CD4-positive, alpha-beta T cell treated with Interferon alpha-2 for 1 hour (primary cell): ENCODE measurements at regions not wholly inside any gene's neighbourhood (a gene's known extent, or its start where the extent isn't known, plus 50 kb on each side); places are given as distances from the start of the nearest gene placed in this dataset.

Experiments used
- DNase-seq, 2 donors: peaks; one replicate each; pipeline ENCODE4 v3.0.0-alpha.2; 2020 to 2022

DNA sequence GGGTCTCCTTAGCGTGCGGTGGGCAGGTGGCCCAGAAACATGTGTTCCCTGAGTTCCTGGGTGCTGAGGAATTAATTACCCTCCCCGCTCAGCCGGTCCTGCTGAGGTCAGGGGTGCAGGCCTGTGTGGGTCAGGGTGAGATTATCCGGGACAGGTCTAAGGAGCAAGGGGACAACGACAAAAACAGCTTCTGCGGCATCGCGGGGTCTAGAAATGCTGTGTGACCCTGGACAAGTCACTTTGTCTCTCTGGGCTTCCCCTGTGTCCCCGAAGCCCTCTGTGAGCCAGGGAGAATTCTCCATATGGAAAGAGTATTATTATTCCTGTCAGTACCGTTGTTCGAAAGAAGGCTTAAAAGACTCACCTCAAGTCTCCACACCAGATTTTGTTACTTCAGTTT lies 186.1 kb downstream of the MN1 start:
- DNase-seq: no peak

- DNase-seq: no peak
These were observed 185.5 kb downstream of the MN1 start for GRCh38 chr22:27616033-27616432.

DNA sequence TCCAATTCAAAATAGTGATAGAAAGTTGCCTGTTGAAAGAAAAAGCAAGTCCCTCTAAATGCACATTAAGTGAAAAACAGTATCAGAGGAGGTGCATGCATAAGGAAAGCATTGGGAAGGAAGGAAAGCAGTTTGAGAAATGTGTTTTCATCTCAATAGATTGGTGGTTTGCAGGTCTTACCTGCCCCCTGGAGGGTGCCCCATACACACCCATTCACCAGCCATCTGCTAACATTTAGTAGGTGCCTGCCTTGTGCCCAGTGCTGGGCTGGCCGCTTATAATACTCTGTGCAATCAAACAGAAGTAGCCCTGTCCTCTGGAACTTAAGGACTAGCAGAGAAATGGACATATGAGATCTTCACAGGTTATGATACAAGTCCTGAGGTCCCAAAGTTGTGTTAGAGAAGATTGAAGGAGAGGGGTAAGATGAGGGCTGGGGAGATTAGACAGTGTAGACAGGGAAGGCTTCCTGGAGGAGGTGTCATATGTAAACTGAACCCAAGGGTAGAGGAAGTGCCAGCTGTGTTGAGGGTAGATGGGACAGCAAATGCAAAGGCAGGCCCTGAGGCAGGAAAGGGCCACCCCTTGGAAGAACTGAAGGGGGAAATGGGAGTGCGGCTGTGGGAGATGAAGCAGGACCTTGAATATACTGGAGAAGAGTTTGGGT lies 184.2 kb downstream of the MN1 start:
- no peak for DNase-seq

DNA sequence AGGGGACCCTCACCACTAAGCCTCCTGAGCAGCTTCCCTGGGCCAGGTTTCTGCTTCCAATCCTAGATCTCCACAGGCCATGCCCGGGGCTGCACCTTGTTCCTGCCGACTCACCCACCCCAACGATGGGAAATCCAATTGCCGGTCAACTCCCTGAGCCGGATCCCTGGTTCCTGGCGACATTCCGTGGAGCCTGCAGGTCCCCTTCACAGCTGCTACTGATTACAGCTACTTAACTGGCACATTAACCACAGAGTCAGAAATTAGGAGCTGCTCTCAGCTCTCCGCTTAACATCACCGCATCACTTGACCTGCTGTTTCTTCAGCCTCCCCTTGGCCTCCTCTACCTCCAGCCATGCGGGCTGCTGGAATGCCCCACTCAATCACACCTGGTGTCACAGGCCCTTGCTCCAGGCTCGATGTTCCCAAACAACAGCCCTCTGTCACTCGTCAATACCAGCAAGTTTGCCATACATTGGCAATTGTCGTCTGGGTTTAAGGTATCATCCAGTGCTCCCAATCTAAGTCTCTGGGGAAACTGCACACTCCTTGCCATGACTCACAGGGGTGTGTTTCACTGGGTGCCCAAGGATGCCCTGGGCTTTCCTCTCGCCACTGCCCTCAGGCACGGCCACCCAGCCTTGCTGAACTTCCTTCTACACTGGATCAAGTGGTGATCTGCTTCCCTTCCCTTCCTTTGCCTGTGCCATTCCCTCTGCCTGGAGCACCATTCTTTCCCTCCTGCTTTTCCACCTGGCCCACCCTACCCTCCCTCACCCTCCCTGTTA lies 181.0 kb downstream of the MN1 start:
- no peak for DNase-seq

DNA sequence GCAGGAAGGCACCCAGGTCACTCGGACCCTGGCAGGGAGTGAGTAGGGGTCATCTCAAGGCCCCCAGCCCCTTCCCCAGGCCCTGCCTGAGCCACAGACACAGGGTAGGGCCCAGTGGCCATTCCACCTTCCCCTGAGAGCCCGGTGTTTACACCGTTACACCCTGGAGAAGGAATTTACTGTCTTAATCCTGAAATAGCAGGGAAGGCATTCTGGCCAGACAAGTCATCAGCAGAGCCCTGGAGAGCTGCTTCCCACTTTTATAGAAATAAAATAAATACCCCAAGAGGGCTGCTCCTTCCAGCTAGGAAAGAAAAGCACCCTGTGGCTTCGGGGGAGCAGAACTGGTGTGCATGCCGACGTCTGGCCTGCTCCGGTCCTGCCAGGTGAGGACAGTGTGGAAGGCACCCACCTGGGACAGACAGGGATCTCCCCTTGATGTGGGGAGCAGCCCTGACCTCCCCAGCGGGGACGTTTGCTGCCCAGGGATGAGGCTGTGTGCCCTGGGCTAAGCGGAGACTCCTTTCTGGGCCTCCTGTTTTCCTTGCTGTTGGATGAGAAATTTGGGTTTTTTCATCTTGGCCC lies 180.0 kb downstream of the MN1 start:
- DNase-seq: no peak

GRCh38 chr22:27624042-27624441 lies 177.5 kb downstream of the MN1 start:
- no peak for DNase-seq

GRCh38 chr22:27624705-27625104 lies 176.9 kb downstream of the MN1 start:
- no peak for DNase-seq

DNA sequence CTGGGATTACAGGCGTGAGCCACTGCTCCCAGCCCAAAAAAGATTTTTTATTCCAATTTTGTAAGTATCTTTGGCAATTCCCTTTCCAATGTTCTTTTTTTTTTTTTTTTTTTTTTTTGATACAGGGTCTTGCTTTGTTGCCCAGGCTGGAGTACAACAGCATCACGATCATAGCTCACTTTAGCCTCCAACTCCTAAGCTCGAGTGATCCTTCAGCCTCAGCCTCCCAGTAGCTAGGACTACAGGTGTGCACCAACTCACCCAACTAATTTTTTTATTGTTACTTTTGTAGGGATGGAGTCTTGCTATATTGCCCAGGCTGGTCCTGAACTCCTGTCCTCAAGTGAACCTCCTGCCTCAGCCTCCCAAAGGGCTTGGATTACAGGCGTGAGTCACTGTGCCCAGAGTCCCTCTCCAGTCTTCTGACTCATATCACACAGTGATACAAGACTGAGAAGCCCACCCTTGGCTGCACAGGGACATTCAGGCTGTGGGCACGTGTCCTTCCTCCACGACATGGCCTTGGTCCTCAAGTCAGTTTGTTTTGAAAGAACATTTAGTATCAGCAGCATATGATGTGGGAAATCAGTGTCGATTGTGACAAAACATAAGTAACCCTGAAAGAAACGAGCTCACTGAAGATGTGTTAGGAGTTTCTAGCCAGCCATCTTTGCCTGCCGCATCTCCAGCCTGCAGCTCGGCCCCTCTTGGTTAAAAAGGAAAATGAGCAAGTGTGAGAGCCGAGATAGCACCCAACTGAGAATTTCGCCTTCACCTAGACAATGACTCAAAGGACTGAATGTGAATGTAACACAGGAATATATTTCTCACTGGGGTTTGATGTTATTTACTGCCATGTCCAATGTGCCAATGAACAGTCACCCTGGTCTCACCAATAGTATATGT lies 175.5 kb downstream of the MN1 start:
- DNase-seq: no peak

GRCh38 chr22:27626675-27627443 lies 174.7 kb downstream of the MN1 start:
- DNase-seq: no peak

DNA sequence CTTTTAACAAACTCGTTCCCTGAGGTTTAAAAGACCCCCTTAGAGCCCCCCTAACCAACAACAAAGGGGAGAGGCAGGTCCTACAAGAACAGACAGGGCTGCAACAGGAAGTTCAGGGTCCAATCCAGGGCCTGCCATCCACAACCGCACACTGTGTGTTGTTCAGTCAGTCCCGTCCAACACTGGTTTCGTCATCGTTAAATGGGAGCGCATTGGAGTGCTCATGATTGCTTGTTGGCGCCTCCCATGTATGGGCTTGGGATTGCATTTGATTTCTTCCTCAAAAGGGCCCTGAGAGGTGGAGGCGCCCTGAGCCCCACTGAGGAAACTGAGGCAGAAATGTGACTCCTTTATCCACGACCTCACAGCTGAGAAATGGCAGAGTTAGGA lies 174.1 kb downstream of the MN1 start:
- no peak for DNase-seq

GRCh38 chr22:27627901-27628300 lies 173.7 kb downstream of the MN1 start:
- no peak for DNase-seq

DNA sequence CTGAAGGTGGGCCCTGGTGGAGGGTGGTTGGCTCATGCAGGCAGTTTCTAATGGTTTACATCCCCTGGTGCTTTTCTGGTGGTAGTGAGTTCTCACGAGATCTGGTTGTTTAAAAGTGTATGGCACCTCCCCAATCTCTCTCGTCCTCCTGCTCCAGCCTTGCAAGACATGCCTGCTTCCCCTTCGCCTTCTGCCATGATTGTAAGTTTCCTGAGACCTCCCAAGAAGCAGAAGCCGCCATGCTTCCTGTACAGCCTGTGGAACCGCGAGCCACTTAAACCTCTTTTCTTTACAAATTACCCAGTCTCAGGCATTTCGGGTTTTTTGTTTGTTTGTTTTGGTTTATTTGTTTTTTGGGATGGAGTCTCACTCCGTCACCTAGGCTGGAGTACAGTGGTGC lies 173.2 kb downstream of the MN1 start:
- DNase-seq: no peak

DNA sequence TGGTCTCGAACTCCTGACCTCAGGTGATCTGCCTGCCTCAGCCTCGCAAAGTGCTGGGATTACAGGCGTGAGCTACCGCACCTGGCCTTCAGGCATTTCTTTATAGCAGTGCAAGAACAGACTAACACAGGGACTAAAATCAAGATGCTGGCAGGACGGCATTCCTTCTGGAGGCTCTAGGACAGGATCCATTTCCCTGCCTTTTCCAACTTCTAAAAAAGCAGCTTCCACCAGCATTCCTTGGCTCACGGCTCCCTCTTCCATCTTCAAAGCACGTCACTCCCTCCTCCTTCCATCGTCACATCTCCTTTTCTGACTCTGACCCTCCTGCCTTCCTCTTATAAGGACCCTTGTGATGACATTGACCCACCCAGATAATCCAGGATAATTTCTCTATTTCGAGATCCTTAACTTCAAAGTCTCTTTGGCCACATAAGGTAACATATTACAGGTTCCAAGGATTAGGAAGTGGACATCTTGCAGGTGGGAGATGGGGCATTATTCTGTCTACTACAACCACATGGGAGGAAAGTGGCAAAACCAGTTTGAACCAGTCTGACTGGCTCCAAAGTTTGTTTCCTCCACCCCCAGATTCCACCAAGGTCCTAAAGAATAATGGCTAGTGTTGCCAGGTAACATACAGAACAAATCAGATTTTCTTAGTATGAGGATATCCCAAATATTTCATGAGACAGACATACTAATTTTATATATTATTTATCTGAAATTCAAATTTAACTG lies 172.5 kb downstream of the MN1 start:
- no peak for DNase-seq

- DNase-seq: no peak
These were observed 171.5 kb downstream of the MN1 start for GRCh38 chr22:27629908-27630673.

DNA sequence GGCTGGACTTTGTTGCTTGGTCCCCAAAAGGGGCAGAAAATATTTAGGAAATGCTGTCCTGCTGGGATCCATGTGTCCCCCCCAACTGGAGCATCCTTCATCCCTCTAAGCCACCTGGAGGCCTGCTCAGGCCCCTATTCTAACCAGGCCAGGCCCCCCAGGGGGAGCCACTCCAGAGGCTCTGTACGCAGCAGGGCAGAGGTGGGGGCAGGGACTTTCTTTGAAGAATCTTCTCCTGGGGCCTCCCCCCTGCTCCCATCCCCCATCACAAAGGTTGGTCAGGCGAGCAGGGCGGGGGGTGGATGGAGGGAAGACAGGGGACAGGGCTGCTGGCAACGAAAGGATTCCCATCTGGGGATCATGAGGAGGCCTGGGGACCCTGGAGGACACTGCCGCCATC lies 170.8 kb downstream of the MN1 start:
- DNase-seq: no peak

DNA sequence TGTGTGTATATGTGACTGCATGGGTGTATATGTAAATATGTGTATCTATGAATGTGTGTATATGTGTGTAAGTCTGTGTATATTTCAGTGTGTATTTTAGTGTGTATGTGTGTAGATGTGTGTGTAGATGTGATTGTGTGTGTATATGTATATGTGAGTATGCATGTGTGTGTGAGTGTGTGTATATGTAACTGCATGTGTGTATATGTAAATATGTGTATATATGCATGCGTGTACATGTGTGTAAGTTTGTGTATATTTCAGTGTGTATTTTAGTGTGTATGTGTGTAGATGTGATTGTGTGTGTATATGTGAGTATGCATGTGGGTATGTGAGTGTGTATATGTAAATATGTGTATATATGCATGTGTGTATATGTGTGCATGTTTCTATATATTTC lies 169.9 kb downstream of the MN1 start:
- no peak for DNase-seq

DNA sequence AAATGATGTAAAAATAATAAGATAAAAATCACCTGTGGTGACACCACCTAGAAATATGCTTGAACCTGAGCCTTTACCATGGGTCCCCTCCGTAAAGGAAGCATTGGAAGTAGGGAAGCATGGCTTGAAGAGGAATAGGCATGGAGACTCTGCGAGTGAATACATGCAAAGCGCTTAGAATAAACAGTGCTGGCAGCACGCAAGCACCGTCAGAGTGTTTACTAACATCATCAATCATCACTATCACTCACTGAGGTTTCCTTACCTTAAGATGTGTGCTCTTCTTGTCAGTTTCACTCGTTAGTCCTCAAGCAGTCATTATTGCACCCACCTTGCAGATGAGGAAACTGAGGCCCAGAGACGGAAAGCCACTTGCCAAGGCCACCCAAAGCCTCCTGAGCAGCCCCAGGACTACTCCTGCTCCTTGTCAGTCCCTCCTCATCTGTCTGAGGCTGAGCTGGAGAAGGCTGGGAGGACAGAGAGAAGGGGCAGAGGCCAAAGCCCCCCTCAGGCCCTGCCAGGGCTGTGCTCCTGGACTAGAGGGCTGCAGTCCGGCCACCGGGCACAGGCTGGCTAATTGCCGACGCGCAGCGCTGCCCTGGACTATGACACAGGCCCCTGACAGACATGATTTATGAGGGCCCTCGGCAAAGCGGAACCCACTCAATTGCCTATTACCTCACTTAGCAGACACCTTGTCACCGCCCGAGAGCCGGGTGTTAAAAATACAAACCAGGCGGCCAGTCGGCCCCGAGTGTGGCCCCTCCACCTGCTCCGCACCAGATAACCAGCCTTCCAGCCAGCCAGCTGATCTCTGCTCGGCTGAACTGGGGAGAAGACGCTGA lies 168.9 kb downstream of the MN1 start:
- no peak for DNase-seq

DNA sequence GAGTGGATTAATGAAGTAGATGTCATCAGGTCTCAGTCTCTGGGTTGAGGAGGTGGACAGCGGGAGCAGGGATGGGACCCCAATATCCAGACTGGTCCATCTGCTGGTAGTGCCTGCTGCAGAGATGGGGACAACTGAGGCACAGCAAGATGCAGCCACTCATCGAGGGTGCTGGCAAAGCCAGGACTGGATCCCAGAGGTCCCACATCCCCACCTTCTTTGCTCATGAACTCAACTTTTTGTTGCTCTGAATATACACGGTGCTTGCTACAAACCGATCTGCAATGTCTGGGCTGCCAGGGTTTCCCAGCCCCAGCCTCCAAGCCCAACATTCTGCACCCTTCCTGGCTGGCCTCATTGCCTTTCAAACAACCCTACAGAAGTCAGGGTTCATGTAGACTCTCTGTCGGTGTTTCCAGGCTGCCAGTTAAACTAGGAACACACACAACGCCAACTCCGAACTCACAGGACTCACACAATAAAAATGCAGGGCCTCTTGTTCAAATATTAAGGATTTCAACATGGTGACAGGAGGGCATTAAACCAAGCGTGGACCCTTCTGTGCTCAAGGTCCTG lies 168.2 kb downstream of the MN1 start:
- no peak for DNase-seq

DNA sequence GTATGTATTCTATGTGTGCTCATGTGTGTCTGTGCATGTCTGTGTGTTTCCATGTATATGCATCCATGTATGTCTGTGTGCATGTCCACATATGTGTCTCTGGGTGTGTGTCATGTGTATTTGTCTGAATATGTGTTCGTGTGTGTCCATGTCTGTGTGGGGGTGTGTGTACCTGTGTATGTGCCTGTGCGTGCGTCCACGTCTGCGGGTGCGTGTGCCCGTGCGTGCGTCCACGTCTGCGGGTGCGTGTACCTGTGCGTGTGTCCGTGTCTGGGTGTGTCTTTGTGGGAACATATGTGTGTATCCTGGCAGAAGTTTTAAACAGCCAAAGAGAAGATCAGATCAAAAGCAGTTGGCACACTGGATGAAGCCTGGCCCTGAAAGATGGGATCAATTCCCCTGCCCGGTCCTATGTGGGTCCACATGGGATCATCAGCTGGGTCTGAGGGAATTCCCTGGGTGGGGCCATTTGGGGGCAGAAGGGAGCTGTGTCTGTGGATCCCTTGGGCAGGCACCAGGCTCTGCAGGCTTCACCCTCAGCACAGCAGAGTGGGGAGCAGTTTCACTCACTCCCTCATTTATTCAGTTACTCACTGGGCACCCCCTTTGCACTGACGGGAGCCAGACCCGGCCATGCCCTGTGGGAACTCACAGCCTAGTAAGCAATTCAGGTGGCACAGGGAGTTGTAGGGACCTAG lies 167.4 kb downstream of the MN1 start:
- no peak for DNase-seq
